Common myeloid progenitor, CD34-positive (primary cell): ENCODE measurements at regions not wholly inside any gene's neighbourhood (a gene's known extent, or its start where the extent isn't known, plus 50 kb on each side); places are given as distances from the start of the nearest gene placed in this dataset.
"Not testable (repeated sequence)": the region's sequence is repeated elsewhere in the genome, so short reads cannot be mapped to it uniquely, and the experiment has no call there.

ENCODE experiments used
- CTCF ChIA-PET: fragments of 350-600 bp; sonication (Branson Sonifier 250); formaldehyde crosslinking; loops from one replicate; lab custom pipeline; 2021; ENCODE audit warnings: antibody characterized with exemption; lab: Charles Lee
- POLR2A ChIA-PET: fragments of 350-600 bp; sonication (Branson Sonifier 250); formaldehyde crosslinking; loops from one replicate; lab custom pipeline; 2021; ENCODE audit warnings: antibody characterized with exemption; lab: Charles Lee
- DNase-seq, 3 donors: peaks; one replicate each; pipeline versions ENCODE4 v3.0.0 to v3.0.0-alpha.2; 2013
- H3K27ac ChIP-seq, 2 experiments: 1 replicate in 1 of 2; 2 replicates in 1 of 2; pipeline ENCODE4 v1.7.0; 2013; ENCODE audit warnings: inconsistent platforms in 2 of 2, low read length in 2 of 2, mild to moderate bottlenecking in 2 of 2, low read depth in 1 of 2, moderate library complexity in 1 of 2; ENCODE audit not compliant: severe bottlenecking in 2 of 2, insufficient read depth in 1 of 2, poor library complexity in 1 of 2
- H3K27me3 ChIP-seq, 5 experiments: replicated peaks in 2 of 5; 1 replicate in 3 of 5; 2 replicates in 2 of 5; pipeline versions ENCODE4 v1.6.1 to v1.7.0; 2013; ENCODE audit warnings: low read length in 4 of 5, mild to moderate bottlenecking in 2 of 5, moderate library complexity in 2 of 5, inconsistent platforms in 1 of 5; ENCODE audit not compliant: insufficient read depth in 5 of 5, control insufficient read depth in 4 of 5
- H3K36me3 ChIP-seq, 4 experiments: 1 replicate in 2 of 4; 2 replicates in 2 of 4; pipeline versions ENCODE4 v1.6.1 to v1.7.0; 2013; ENCODE audit warnings: low read length in 3 of 4, control low read depth in 1 of 4, mild to moderate bottlenecking in 1 of 4; ENCODE audit not compliant: control insufficient read depth in 4 of 4, insufficient read depth in 4 of 4
- H3K4me1 ChIP-seq, 4 experiments: 1 replicate in 3 of 4; 2 replicates in 1 of 4; pipeline versions ENCODE4 v1.6.1 to v1.7.1; 2013; ENCODE audit warnings: low read length in 3 of 4, mild to moderate bottlenecking in 3 of 4, control low read depth in 1 of 4, inconsistent platforms in 1 of 4, moderate library complexity in 1 of 4; ENCODE audit not compliant: control insufficient read depth in 4 of 4, insufficient read depth in 4 of 4; ENCODE audit errors: control extremely low read depth in 1 of 4
- H3K4me3 ChIP-seq, 7 experiments: 1 replicate in 4 of 7; 2 replicates in 3 of 7; pipeline versions ENCODE4 v1.5.1 to v1.7.0; 2013; ENCODE audit warnings: mild to moderate bottlenecking in 7 of 7, low read length in 6 of 7, moderate library complexity in 6 of 7, inconsistent platforms in 2 of 7, low read depth in 2 of 7, control low read depth in 1 of 7; ENCODE audit not compliant: insufficient read depth in 4 of 7, control insufficient read depth in 1 of 7; ENCODE audit errors: extremely low read depth in 1 of 7
- H3K9me3 ChIP-seq, 5 experiments: 1 replicate in 4 of 5; 2 replicates in 1 of 5; pipeline versions ENCODE4 v1.6.1 to v1.7.1; 2013; ENCODE audit warnings: low read length in 4 of 5, mild to moderate bottlenecking in 2 of 5, inconsistent platforms in 1 of 5, low read depth in 1 of 5, moderate library complexity in 1 of 5; ENCODE audit not compliant: control insufficient read depth in 4 of 5, insufficient read depth in 2 of 5; ENCODE audit errors: control extremely low read depth in 1 of 5
- WGBS: methylation state at CpG from one replicate; pipeline ENCODE4 v1.1.5; 2013; ENCODE audit not compliant: insufficient coverage; 5-methylcytosine and 5-hydroxymethylcytosine counted together

- Histone ChIP-seq H3K27ac (no peak overlapping the region), H3K4me1 (no peaks in the 10 kb centered on the region), H3K27me3 (peaks cover 0 to 2% (median 0%) of the 10 kb centered on the region in 5 experiments), H3K9me3 (peaks cover 0 to under 1% (median 0%) of the 10 kb centered on the region in 5 experiments), H3K36me3 (no peaks in the 10 kb centered on the region), H3K4me3 (no peak overlapping the region)
- WGBS = 100% methylated on average over 2 of the region's 2 CpGs
- CTCF ChIA-PET = no interaction called here
- POLR2A ChIA-PET = no interaction called here
- no peak for DNase-seq
Observed at GRCh38 chr15:95148183-95148582, 916.8 kb downstream of the MCTP2 start.

GRCh38 chr15:95149036-95149435 is 917.7 kb downstream of the MCTP2 start:
- WGBS = 100% methylated on average over 3 of the region's 3 CpGs
- Histone ChIP-seq H3K4me1 (no peaks in the 10 kb centered on the region), H3K9me3 (peaks cover 0 to 3% (median 0%) of the 10 kb centered on the region in 5 experiments), H3K36me3 (no peaks in the 10 kb centered on the region), H3K27me3 (peaks cover 0 to 2% (median 0%) of the 10 kb centered on the region in 5 experiments), H3K4me3 (no peak overlapping the region), H3K27ac (no peak overlapping the region)
- ChIA-PET CTCF (no interaction called here), POLR2A (no interaction called here)
- DNase-seq = no peak

GRCh38 chr15:95149771-95150170 is 918.4 kb downstream of the MCTP2 start:
- H3K27me3 ChIP-seq = peaks cover 0 to under 1% (median 0%) of the 10 kb centered on the region in 5 experiments
- CTCF ChIA-PET = no interaction called here
- POLR2A ChIA-PET = no interaction called here

GRCh38 chr15:95150466-95150865 is 919.1 kb downstream of the MCTP2 start:
- Histone ChIP-seq H3K9me3 (peaks cover 0 to 3% (median 2%) of the 10 kb centered on the region in 5 experiments), H3K36me3 (no peaks in the 10 kb centered on the region), H3K4me3 (no peak overlapping the region), H3K27me3 (no peaks in the 10 kb centered on the region), H3K27ac (no peak overlapping the region), H3K4me1 (no peaks in the 10 kb centered on the region)
- 74% methylated on average over 7 of the region's 10 CpGs for WGBS
- DNase-seq = no peak
- ChIA-PET CTCF (no interaction called here), POLR2A (no interaction called here)

More at GRCh38 chr15:95149771-95150170, 918.4 kb downstream of the MCTP2 start:
- Histone ChIP-seq H3K4me1 (no peaks in the 10 kb centered on the region), H3K9me3 (peaks cover 0 to 3% (median 0%) of the 10 kb centered on the region in 5 experiments), H3K4me3 (no peak overlapping the region), H3K36me3 (no peaks in the 10 kb centered on the region), H3K27ac (no peak overlapping the region)
- DNase-seq = no peak

- ChIA-PET POLR2A (no interaction called here), CTCF (no interaction called here)
- Histone ChIP-seq H3K27me3 (no peaks in the 10 kb centered on the region), H3K4me1 (no peaks in the 10 kb centered on the region), H3K27ac (no peak overlapping the region), H3K36me3 (no peaks in the 10 kb centered on the region), H3K4me3 (no peak overlapping the region), H3K9me3 (peaks cover 0 to 3% (median 2%) of the 10 kb centered on the region in 5 experiments)
- 100% methylated on average over 1 of the region's 1 CpG for WGBS
- DNase-seq = no peak
Observed at GRCh38 chr15:95152741-95153140, 921.4 kb downstream of the MCTP2 start.

- H3K27ac ChIP-seq, H3K4me1 ChIP-seq, H3K4me3 ChIP-seq, CTCF ChIA-PET, DNase-seq, H3K36me3 ChIP-seq, POLR2A ChIA-PET, H3K27me3 ChIP-seq, H3K9me3 ChIP-seq: not testable (repeated sequence)
- WGBS = 75% methylated on average over 2 of the region's 2 CpGs
Observed at GRCh38 chr15:95153201-95153600, 921.8 kb downstream of the MCTP2 start.

- WGBS = 80% methylated on average over 1 of the region's 4 CpGs
- POLR2A ChIA-PET = no interaction called here
- H3K4me1 ChIP-seq = no peaks in the 10 kb centered on the region
Observed at GRCh38 chr15:95160316-95160715, 929.0 kb downstream of the MCTP2 start.

More at GRCh38 chr15:95160316-95160715, 929.0 kb downstream of the MCTP2 start:
- Histone ChIP-seq H3K9me3 (no peaks in the 10 kb centered on the region), H3K36me3 (no peaks in the 10 kb centered on the region), H3K27me3 (no peaks in the 10 kb centered on the region), H3K27ac (no peak overlapping the region), H3K4me3 (no peak overlapping the region)
- CTCF ChIA-PET = no interaction called here
- DNase-seq = no peak
